ENCODE measurements at regions not wholly inside any gene's neighbourhood (a gene's known extent, or its start where the extent isn't known, plus 50 kb on each side); places are given as distances from the start of the nearest gene placed in this dataset.

DNA sequence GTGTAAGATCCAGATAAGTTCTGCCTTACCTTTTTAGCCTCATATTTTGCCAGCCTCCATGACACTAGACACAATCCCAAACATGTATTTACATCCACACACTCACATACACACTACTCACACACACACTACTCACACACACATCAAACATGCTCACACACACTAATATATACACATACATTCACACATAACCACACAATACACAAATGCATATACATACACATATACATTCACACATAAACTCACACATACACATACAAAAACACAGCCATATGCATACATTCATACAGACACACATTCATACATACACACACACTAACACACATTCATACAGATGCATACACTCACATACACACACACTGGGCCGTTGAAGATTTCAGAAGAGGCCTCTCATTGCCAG is 109.5 kb downstream of the MAIP1 start:
- TF ChIP-seq, protein P1, sequence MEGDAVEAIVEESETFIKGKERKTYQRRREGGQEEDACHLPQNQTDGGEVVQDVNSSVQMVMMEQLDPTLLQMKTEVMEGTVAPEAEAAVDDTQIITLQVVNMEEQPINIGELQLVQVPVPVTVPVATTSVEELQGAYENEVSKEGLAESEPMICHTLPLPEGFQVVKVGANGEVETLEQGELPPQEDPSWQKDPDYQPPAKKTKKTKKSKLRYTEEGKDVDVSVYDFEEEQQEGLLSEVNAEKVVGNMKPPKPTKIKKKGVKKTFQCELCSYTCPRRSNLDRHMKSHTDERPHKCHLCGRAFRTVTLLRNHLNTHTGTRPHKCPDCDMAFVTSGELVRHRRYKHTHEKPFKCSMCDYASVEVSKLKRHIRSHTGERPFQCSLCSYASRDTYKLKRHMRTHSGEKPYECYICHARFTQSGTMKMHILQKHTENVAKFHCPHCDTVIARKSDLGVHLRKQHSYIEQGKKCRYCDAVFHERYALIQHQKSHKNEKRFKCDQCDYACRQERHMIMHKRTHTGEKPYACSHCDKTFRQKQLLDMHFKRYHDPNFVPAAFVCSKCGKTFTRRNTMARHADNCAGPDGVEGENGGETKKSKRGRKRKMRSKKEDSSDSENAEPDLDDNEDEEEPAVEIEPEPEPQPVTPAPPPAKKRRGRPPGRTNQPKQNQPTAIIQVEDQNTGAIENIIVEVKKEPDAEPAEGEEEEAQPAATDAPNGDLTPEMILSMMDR (IDR thresholded peaks at IDR 0.05): no peak
- TF ChIP-seq ZFX (IDR thresholded peaks at IDR 0.05; ENCODE audit: borderline replicate concordance): no peak
